ENCODE measurements at regions not wholly inside any gene's neighbourhood (a gene's known extent, or its start where the extent isn't known, plus 50 kb on each side); places are given as distances from the start of the nearest gene placed in this dataset.
A peak's percentile ranks its signal among the peaks of the same experiment; 100 is the strongest.

DNA sequence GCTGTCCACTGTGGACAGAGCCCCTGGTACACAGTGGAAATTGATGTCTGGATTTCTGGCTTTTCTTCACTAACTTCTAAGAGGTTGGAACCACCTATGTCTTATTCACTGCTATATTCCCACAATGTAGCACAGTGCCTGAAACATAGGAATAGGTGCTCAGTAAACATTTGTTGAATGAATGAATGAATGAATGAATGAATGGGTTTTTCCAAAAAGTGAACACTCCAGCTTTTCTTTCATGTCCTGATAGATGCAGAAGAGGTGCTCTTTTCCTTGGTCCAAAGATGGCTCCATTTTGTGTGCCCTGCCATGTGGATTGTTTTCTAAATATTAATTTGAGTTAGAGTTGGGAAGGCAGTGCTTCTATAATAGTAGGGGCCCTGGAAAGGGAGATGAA is 124.1 kb downstream of the SP3 start:
- H3K4me3 ChIP-seq (ENCODE audit: low read depth, low read length): no peak overlapping the region
- no peak for TF ChIP-seq MYC (IDR thresholded peaks at IDR 0.05; ENCODE audit: low read depth, low read length)
- no peak for TF ChIP-seq CTCF (IDR thresholded peaks at IDR 0.05; ENCODE audit: low read depth, low read length)
- no peak for TF ChIP-seq MAX (IDR thresholded peaks at IDR 0.05; ENCODE audit: low read depth, low read length)
- TF ChIP-seq POLR2A (IDR thresholded peaks at IDR 0.05; ENCODE audit: extremely low read depth, insufficient read length): no peak
- no peak for DNase-seq (ENCODE audit: low read depth)

- no peak overlapping the region for H3K4me3 ChIP-seq (ENCODE audit: low read depth, low read length)
- DNase-seq (ENCODE audit: low read depth): no peak
- TF ChIP-seq MYC (IDR thresholded peaks at IDR 0.05; ENCODE audit: low read depth, low read length) (no peak), MAX (IDR thresholded peaks at IDR 0.05; ENCODE audit: low read depth, low read length) (no peak), CTCF (IDR thresholded peaks at IDR 0.05; ENCODE audit: low read depth, low read length) (no peak), POLR2A (IDR thresholded peaks at IDR 0.05; ENCODE audit: extremely low read depth, insufficient read length) (no peak)
Observed at GRCh38 chr2:173843526-173843925, 121.6 kb downstream of the SP3 start.

DNA sequence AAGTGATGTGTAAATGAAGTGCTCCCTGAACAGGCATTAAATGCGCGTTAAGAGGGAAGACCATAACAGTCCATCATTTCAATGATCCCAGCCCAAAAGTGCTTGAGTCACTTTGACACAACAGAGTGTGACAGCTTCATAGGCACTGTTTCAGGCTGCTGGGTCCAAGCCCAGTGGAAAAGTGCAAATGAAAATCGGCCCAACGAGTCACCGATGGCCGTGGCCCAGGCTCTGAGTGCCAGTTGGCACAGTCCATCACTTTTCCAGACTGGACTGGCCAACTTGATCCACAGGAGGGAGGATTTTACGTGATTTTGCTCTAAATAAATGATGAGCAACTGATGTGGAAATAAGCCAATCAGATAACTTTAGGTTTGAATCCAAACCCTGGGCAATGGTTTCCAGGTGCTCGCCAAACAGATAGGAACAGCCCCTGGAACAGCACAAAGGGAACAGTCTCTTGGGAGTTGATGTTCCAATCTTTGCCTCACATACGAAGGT is 114.0 kb downstream of the SP3 start:
- no peak for TF ChIP-seq MAX (IDR thresholded peaks at IDR 0.05; ENCODE audit: low read depth, low read length)
- TF ChIP-seq CTCF (IDR thresholded peaks at IDR 0.05; ENCODE audit: low read depth, low read length): no peak
- no peak for TF ChIP-seq POLR2A (IDR thresholded peaks at IDR 0.05; ENCODE audit: extremely low read depth, insufficient read length)
- TF ChIP-seq MYC (IDR thresholded peaks at IDR 0.05; ENCODE audit: low read depth, low read length): no peak
- no peak overlapping the region for H3K4me3 ChIP-seq (ENCODE audit: low read depth, low read length)
- no peak for DNase-seq (ENCODE audit: low read depth)

DNA sequence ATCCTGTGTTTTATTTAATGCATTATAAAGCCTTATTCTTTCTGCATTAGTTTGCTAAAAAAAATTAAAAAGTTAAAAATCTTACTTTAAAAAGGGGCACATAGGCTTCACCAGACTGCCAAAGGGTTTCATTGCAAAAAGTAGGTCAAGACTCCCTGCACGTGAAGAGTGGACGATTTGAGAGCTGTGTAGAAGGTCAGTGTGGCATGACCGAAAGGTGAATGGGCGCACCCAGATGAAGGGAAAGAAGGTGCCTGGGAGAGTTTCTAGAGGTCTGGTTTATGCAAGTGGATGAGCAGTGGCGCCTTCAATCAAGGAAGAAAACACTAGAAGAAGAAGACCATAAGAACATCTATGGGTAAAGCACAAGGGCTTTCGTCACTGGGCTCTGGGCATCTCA is 111.0 kb downstream of the SP3 start:
- no peak for TF ChIP-seq MAX (IDR thresholded peaks at IDR 0.05; ENCODE audit: low read depth, low read length)
- TF ChIP-seq POLR2A (IDR thresholded peaks at IDR 0.05; ENCODE audit: extremely low read depth, insufficient read length): no peak
- no peak for TF ChIP-seq CTCF (IDR thresholded peaks at IDR 0.05; ENCODE audit: low read depth, low read length)
- no peak for TF ChIP-seq MYC (IDR thresholded peaks at IDR 0.05; ENCODE audit: low read depth, low read length)
- DNase-seq (ENCODE audit: low read depth): no peak
- H3K4me3 ChIP-seq (ENCODE audit: low read depth, low read length): no peak overlapping the region

DNA sequence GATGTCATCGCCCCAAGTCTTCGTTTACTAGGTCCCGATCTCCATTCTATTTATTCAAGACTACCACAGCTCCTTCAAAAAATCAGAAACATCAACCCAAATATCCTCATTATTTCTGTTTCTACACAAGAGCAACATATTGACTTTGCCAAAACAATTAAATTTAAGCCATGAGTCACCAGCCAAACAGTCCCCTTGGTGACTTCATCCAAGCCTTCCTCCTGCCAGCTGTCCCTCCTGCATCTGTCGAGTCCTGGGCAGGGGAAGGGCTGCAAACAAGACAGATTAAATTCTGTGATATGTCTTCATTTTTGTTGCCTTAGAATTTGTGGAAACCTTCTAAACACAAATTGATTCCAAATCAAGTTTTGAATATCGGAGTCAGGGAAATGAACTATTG is 110.3 kb downstream of the SP3 start:
- peak; percentile 49 for DNase-seq (ENCODE audit: low read depth)
- no peak overlapping the region for H3K4me3 ChIP-seq (ENCODE audit: low read depth, low read length)
- TF ChIP-seq MAX (IDR thresholded peaks at IDR 0.05; ENCODE audit: low read depth, low read length) (no peak), POLR2A (IDR thresholded peaks at IDR 0.05; ENCODE audit: extremely low read depth, insufficient read length) (no peak), CTCF (IDR thresholded peaks at IDR 0.05; ENCODE audit: low read depth, low read length) (no peak), MYC (IDR thresholded peaks at IDR 0.05; ENCODE audit: low read depth, low read length) (no peak)

GRCh38 chr2:173855661-173856060 is 109.5 kb downstream of the SP3 start:
- no peak for TF ChIP-seq MYC (IDR thresholded peaks at IDR 0.05; ENCODE audit: low read depth, low read length)
- TF ChIP-seq POLR2A (IDR thresholded peaks at IDR 0.05; ENCODE audit: extremely low read depth, insufficient read length): no peak
- TF ChIP-seq MAX (IDR thresholded peaks at IDR 0.05; ENCODE audit: low read depth, low read length): no peak
- no peak for TF ChIP-seq CTCF (IDR thresholded peaks at IDR 0.05; ENCODE audit: low read depth, low read length)
- H3K4me3 ChIP-seq (ENCODE audit: low read depth, low read length): no peak overlapping the region
- DNase-seq (ENCODE audit: low read depth): no peak

Measured in NB4 (cell line).